GM19463 (cell line): ENCODE measurements at regions not wholly inside any gene's neighbourhood (a gene's known extent, or its start where the extent isn't known, plus 50 kb on each side); places are given as distances from the start of the nearest gene placed in this dataset.
"Not testable (repeated sequence)": the region's sequence is repeated elsewhere in the genome, so short reads cannot be mapped to it uniquely, and the experiment has no call there.

Experiments
- ATAC-seq: cut with Tn5 transposase; IDR thresholded peaks from one replicate; pipeline ENCODE4 v1.9.1; 2021; ENCODE audit warnings: mild to moderate bottlenecking, moderate library complexity; ENCODE audit not compliant: unreplicated experiment

GRCh38 chr5:111983459-111983858 lies 226.5 kb upstream of the NREP start:
- no peak for ATAC-seq

- ATAC-seq: no peak
These were observed 220.4 kb upstream of the NREP start for GRCh38 chr5:111977436-111977829.

DNA sequence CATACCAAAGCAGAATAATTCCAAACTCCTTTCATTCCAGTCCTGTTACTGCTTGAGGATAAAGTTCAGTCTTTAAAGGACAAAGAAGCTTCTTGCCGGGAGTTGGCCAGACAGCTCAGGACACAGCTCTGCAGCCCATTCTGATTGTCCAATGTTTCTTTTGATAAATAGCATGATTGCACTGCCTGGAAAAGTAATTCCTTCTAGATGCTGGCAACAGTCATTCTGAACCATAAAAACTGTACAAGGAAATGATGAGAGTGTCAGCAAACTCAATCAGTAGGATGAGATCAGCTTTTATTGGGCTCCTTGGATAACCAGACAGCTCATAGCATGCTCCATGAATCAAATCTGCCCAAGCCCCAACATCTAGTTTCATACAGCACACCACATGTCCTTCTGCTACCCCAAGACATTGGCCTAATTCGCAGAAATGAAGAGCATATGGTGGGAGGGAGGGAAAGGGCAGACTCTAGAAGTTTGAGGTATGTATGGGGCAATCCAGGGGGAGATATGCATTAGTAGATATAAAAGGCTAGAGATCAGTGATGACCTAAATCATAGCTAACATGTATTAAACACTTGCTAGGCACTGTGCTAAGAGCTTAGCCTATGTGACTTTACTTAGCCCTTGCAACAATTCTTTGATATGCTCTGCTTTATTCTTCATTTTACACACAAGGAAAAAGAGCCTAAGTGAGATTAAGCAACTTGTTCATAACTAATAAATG lies 219.9 kb upstream of the NREP start:
- no peak for ATAC-seq

GRCh38 chr5:111975133-111975532 lies 218.1 kb upstream of the NREP start:
- no peak for ATAC-seq

DNA sequence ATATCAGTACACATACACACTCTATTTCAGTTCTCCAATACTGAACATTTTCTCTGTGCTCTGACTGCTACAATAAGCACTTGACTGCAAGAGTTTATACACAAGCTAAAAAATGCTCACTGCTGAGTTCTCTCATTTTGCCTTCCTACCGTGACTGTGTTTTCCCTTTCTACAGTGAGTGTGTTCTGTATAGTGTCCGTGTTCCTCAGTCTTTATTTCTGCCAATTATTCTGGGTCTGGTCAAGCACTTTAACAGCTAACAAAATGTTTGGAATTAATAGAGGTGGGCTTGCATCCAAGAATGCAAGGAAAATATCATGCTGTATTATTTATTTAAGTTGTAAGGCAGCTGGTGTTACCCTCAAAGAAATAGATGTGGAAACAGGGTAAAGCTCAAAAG lies 217.0 kb upstream of the NREP start:
- ATAC-seq: no peak

DNA sequence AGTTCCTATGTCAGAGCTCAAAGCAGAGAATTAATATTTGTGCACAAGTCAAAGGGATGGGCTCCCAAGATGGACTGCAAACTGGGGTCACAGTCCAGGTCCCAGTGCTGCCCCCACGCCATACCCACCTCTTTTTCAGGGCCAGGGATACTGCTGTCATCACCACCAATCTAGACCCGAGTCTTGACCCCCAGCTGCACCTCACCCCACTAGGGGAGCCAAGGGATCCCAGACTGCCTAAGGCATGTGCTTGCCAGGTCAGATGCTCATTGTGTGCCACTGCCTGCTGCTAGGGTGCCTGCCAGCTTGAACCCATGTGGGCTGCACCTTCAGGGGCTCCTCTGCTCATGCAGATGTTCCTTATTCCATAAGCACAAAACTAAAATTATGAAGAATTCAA lies 215.6 kb upstream of the NREP start:
- ATAC-seq: no peak

DNA sequence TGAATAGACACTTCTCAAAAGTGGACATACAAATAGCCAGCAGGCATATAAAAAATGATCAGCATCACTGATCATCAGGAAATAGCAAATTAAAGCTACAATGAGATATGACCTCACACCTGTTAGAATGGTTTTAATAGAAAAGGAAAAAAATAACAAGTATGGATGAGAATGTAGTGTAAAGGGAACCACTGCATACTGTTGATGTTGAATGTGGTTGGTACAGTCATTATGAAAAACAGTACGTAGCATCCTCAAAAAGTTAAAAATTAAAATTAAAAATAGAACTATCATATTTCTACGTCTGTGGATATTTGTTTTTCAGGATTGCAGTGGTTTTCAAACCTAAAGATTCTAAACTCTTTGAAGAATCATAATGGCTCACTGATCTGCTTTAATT lies 215.1 kb upstream of the NREP start:
- no peak for ATAC-seq

- no peak for ATAC-seq
These were observed 211.5 kb upstream of the NREP start for GRCh38 chr5:111968459-111968858.

- ATAC-seq: no peak
These were observed 210.5 kb upstream of the NREP start for GRCh38 chr5:111967463-111967862.

DNA sequence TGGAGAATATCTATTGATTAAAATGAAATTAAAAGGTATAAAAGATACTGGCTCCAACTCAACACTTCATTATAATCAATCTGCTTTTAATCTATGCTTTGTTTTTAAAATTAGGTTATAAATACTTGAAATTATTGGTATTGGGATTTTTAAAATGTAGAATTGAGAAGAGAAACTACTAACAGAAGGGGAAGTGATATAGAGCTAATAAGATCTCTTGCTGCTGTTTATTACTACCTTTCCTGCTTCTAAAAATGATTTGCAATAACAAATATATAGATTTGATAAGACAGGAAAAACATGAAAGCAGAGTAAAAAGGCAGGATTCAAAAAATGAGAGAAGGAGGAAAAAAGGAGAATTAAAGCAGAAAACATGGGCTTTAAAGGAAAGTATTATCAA lies 209.3 kb upstream of the NREP start:
- ATAC-seq: no peak

- no peak for ATAC-seq
These were observed 206.6 kb upstream of the NREP start for GRCh38 chr5:111963555-111963954.

GRCh38 chr5:111962906-111963305 lies 205.9 kb upstream of the NREP start:
- no peak for ATAC-seq

DNA sequence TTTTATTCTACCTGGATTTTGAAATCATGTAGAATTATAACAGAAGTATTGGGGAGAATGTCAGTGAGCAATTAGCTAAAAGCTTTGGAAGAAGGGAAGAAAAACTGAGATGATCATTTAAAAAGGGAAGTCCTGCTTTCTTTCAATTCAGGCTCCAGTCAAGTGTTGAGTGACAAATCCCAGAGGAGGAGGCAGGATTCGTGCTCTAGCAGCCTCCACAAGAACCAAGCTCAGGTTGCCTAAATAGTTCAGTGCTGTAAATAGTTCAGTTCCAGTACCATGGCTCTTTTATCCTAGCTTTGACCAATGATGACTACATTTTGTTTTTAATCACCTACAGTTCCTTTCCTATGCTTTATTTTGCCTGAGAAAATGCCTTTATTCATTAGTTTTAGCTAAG lies 204.9 kb upstream of the NREP start:
- ATAC-seq: no peak

GRCh38 chr5:111960476-111961215 lies 203.7 kb upstream of the NREP start:
- no peak for ATAC-seq

GRCh38 chr5:111958851-111959250 lies 201.9 kb upstream of the NREP start:
- no peak for ATAC-seq

DNA sequence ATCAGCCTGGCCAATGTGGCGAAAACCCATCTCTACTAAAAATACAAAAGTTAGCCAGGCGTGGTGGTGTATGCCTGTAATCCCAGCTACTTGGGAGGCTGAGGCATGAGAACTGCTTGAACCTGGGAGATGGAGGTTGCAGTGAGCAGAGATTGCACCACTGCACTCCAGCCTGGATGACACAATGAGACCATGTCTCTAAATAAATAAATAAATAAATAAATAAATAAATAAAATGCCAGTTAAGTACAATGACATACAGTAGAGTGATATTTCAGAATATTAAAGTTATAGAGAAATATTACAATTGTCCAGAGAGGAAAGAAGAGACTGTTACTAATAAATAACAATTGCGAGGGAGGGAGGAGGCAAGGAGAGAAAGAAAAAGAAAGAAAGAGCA lies 199.8 kb upstream of the NREP start:
- not testable (repeated sequence) for ATAC-seq

- ATAC-seq: peak; percentile 88
These were observed 197.8 kb upstream of the NREP start for GRCh38 chr5:111954516-111955395.

DNA sequence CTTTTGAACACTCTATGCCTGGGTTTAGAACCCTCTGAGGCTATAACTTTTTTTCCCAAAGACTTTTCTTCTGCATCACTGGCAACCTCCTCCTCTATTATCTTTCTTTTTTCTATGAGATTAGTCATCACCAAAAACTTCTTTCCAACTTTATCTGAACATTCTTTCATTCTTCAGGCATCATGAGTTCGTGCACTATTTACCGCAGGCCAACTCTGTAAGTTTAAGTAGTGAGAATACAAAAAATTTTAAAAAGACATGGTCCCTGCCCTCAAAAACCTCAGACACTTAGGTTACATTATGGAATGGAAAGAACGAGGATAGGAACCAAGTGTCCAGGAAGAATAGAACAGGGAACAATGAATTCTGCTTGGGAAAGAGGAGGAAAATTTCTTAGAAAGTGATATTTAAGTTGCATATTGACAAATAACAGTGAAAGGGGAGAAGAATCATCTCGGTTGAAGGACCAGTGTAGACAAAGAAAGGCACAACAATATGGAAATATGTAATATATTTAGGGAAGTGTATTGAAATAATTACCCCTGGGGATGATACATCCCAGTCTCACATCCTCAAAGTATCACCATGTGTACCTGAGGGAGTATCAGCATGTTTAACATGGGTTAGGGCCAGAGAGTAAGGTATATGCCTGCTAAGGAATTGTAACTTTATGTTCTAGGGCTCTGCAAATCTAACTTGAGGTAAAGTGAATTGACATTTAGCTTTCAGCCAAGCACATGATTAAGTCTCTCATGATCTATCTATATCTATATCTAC lies 196.5 kb upstream of the NREP start:
- ATAC-seq: no peak

DNA sequence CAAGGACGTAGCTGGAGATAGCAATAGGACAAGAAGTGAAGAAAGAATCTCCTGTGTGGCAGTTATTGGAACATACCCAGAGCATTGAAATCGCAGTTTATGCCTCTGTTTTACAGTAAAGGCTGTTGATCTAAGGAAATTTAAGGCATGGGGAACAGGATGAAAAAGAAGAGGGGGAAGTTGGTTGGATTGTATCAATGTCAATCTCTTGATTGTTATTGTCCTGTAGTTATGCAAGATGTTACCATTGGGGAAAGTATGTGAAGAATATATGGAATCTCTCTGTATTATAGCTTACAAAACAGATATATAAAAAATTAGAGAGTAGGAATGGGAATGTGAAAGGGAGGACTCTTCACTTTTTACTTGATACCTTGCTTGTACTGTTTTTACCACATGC lies 195.6 kb upstream of the NREP start:
- ATAC-seq: no peak

DNA sequence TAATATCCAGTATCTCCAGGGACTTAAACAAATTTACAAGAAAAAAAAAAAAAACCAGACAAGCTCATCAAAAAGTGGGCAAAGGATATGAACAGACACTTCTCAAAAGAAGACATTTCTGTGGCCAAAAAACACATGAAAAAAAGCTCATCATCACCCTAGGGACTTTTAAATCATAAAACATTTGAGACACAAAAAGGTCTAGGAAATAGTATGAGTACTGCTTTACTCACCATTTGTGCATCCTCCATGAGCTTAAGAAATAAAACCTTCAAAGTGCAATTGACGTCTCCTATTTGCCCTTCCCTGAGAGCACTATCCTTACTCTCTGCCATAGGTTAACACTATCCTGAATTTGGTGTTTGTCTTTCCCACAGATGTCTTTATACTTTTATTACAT lies 193.7 kb upstream of the NREP start:
- no peak for ATAC-seq
